Effector memory CD8-positive, alpha-beta T cell (primary cell): ENCODE measurements at regions not wholly inside any gene's neighbourhood (a gene's known extent, or its start where the extent isn't known, plus 50 kb on each side); places are given as distances from the start of the nearest gene placed in this dataset.
"Not testable (repeated sequence)": the region's sequence is repeated elsewhere in the genome, so short reads cannot be mapped to it uniquely, and the experiment has no call there.

ENCODE experiments used
- ATAC-seq: fragments of 150-1000 bp; cut with Tn5 transposase; replicated peaks from 2 replicates; pipeline ENCODE4 v1.10.0; 2021; ENCODE audit warnings: mild to moderate bottlenecking, moderate library complexity
- DNase-seq, 3 experiments: peaks; one replicate each; pipeline ENCODE4 v3.0.0; 2021
- H3K27ac Mint-ChIP-seq, 2 donors: one replicate each; pipeline ENCODE4 v1.8.0; 2022; ENCODE audit warnings: mild to moderate bottlenecking in 2 of 2, mixed read lengths in 2 of 2, moderate library complexity in 2 of 2
- H3K27me3 Mint-ChIP-seq, 2 donors: one replicate each; pipeline ENCODE4 v1.8.0; 2022; ENCODE audit warnings: mixed read lengths in 2 of 2
- H3K36me3 Mint-ChIP-seq: one replicate; pipeline ENCODE4 v1.8.0; 2022; ENCODE audit warnings: mild to moderate bottlenecking, moderate library complexity, mixed read lengths; ENCODE audit not compliant: insufficient read depth
- H3K4me1 Mint-ChIP-seq, 2 donors: one replicate each; pipeline ENCODE4 v1.8.0; 2022; ENCODE audit warnings: low read depth in 2 of 2, mixed read lengths in 2 of 2
- H3K4me3 Mint-ChIP-seq, 2 donors: one replicate each; pipeline ENCODE4 v1.8.0; 2022; ENCODE audit warnings: mild to moderate bottlenecking in 2 of 2, mixed read lengths in 2 of 2, moderate library complexity in 2 of 2
- H3K9me3 Mint-ChIP-seq, 2 donors: one replicate each; pipeline ENCODE4 v1.8.0; 2022; ENCODE audit warnings: mixed read lengths in 2 of 2

GRCh38 chr12:127810041-127810440, 456.9 kb upstream of the TMEM132C start:
- H3K4me3 Mint-ChIP-seq, result no peak overlapping the region
- DNase-seq (no peak), ATAC-seq (no peak)
- peaks cover 5 to 12% of the 10 kb centered on the region in 2 donors for H3K9me3 Mint-ChIP-seq
- H3K4me1 Mint-ChIP-seq, result no peaks in the 10 kb centered on the region
- H3K27ac Mint-ChIP-seq, result no peak overlapping the region
- H3K27me3 Mint-ChIP-seq, result no peaks in the 10 kb centered on the region
- no peaks in the 10 kb centered on the region for H3K36me3 Mint-ChIP-seq

GRCh38 chr12:127810459-127810858, 456.5 kb upstream of the TMEM132C start:
- H3K27me3 Mint-ChIP-seq, H3K27ac Mint-ChIP-seq, DNase-seq, H3K4me3 Mint-ChIP-seq, ATAC-seq, H3K36me3 Mint-ChIP-seq, H3K4me1 Mint-ChIP-seq: not testable (repeated sequence)
- H3K9me3 Mint-ChIP-seq, result peaks cover 5 to 12% of the 10 kb centered on the region in 2 donors

GRCh38 chr12:127811988-127812387, 455.0 kb upstream of the TMEM132C start:
- Mint-ChIP-seq H3K4me3 (no peak overlapping the region), H3K27me3 (no peaks in the 10 kb centered on the region), H3K4me1 (no peaks in the 10 kb centered on the region), H3K9me3 (peaks cover 5 to 12% of the 10 kb centered on the region in 2 donors), H3K27ac (no peak overlapping the region), H3K36me3 (no peaks in the 10 kb centered on the region)
- ATAC-seq (no peak), DNase-seq (no peak)

- DNase-seq (no peak), ATAC-seq (no peak)
- no peak overlapping the region for H3K4me3 Mint-ChIP-seq
- no peaks in the 10 kb centered on the region for H3K27me3 Mint-ChIP-seq
- H3K36me3 Mint-ChIP-seq, result no peaks in the 10 kb centered on the region
- H3K9me3 Mint-ChIP-seq, result peaks cover 2 to 12% of the 10 kb centered on the region in 2 donors
- no peak overlapping the region for H3K27ac Mint-ChIP-seq
- H3K4me1 Mint-ChIP-seq, result no peaks in the 10 kb centered on the region
Observed at GRCh38 chr12:127813147-127813546, 453.8 kb upstream of the TMEM132C start.

GRCh38 chr12:127819056-127819455, 447.9 kb upstream of the TMEM132C start:
- no peaks in the 10 kb centered on the region for H3K36me3 Mint-ChIP-seq
- peaks cover 2 to 7% of the 10 kb centered on the region in 2 donors for H3K9me3 Mint-ChIP-seq
- H3K27ac Mint-ChIP-seq, result no peak overlapping the region
- DNase-seq, result no peak
- H3K4me3 Mint-ChIP-seq, result no peak overlapping the region
- no peaks in the 10 kb centered on the region for H3K27me3 Mint-ChIP-seq
- ATAC-seq, result no peak
- no peaks in the 10 kb centered on the region for H3K4me1 Mint-ChIP-seq

GRCh38 chr12:127820271-127820670, 446.7 kb upstream of the TMEM132C start:
- no peak for ATAC-seq
- H3K4me3 Mint-ChIP-seq, result no peak overlapping the region
- DNase-seq, result no peak

GRCh38 chr12:127820846-127821245, 446.1 kb upstream of the TMEM132C start:
- Mint-ChIP-seq H3K27me3 (no peaks in the 10 kb centered on the region), H3K4me3 (no peak overlapping the region), H3K4me1 (no peaks in the 10 kb centered on the region), H3K9me3 (peaks cover 4 to 10% of the 10 kb centered on the region in 2 donors), H3K27ac (no peak overlapping the region), H3K36me3 (no peaks in the 10 kb centered on the region)
- DNase-seq, result no peak
- ATAC-seq, result no peak

More at GRCh38 chr12:127820271-127820670, 446.7 kb upstream of the TMEM132C start:
- H3K36me3 Mint-ChIP-seq, result no peaks in the 10 kb centered on the region
- peaks cover 4 to 7% of the 10 kb centered on the region in 2 donors for H3K9me3 Mint-ChIP-seq
- H3K4me1 Mint-ChIP-seq, result no peaks in the 10 kb centered on the region
- no peak overlapping the region for H3K27ac Mint-ChIP-seq
- H3K27me3 Mint-ChIP-seq, result no peaks in the 10 kb centered on the region

GRCh38 chr12:127822809-127823411, 444.1 kb upstream of the TMEM132C start:
- no peak for DNase-seq
- no peak for ATAC-seq
- Mint-ChIP-seq H3K27me3 (no peaks in the 10 kb centered on the region), H3K9me3 (peaks cover 7 to 15% of the 10 kb centered on the region in 2 donors), H3K27ac (no peak overlapping the region), H3K4me1 (no peaks in the 10 kb centered on the region), H3K36me3 (no peaks in the 10 kb centered on the region), H3K4me3 (no peak overlapping the region)

- no peak overlapping the region for H3K27ac Mint-ChIP-seq
- no peaks in the 10 kb centered on the region for H3K4me1 Mint-ChIP-seq
- no peaks in the 10 kb centered on the region for H3K36me3 Mint-ChIP-seq
- peaks cover 7 to 15% of the 10 kb centered on the region in 2 donors for H3K9me3 Mint-ChIP-seq
- no peak for ATAC-seq
- no peak for DNase-seq
- H3K4me3 Mint-ChIP-seq, result no peak overlapping the region
- H3K27me3 Mint-ChIP-seq, result no peaks in the 10 kb centered on the region
Observed at GRCh38 chr12:127823801-127824200, 443.2 kb upstream of the TMEM132C start.

- no peak overlapping the region for H3K27ac Mint-ChIP-seq
- H3K27me3 Mint-ChIP-seq, result no peaks in the 10 kb centered on the region
- no peaks in the 10 kb centered on the region for H3K4me1 Mint-ChIP-seq
- peaks cover 11 to 14% of the 10 kb centered on the region in 2 donors for H3K9me3 Mint-ChIP-seq
- no peak overlapping the region for H3K4me3 Mint-ChIP-seq
- DNase-seq, result no peak
- H3K36me3 Mint-ChIP-seq, result no peaks in the 10 kb centered on the region
- no peak for ATAC-seq
Observed at GRCh38 chr12:127829281-127830064, 437.5 kb upstream of the TMEM132C start.

- peaks cover 10 to 14% of the 10 kb centered on the region in 2 donors for H3K9me3 Mint-ChIP-seq
- no peaks in the 10 kb centered on the region for H3K4me1 Mint-ChIP-seq
- DNase-seq (no peak), ATAC-seq (no peak)
- no peaks in the 10 kb centered on the region for H3K27me3 Mint-ChIP-seq
- H3K27ac Mint-ChIP-seq, result no peak overlapping the region
- no peaks in the 10 kb centered on the region for H3K36me3 Mint-ChIP-seq
- H3K4me3 Mint-ChIP-seq, result no peak overlapping the region
Observed at GRCh38 chr12:127830065-127830460, 436.9 kb upstream of the TMEM132C start.

GRCh38 chr12:127830730-127831129, 436.2 kb upstream of the TMEM132C start:
- Mint-ChIP-seq H3K27me3 (no peaks in the 10 kb centered on the region), H3K4me3 (no peak overlapping the region), H3K36me3 (no peaks in the 10 kb centered on the region), H3K4me1 (no peaks in the 10 kb centered on the region), H3K9me3 (peaks cover 12% of the 10 kb centered on the region in 2 donors), H3K27ac (no peak overlapping the region)
- ATAC-seq (no peak), DNase-seq (no peak)

GRCh38 chr12:127832172-127832571, 434.8 kb upstream of the TMEM132C start:
- no peak for ATAC-seq
- H3K4me3 Mint-ChIP-seq, result no peak overlapping the region
- H3K4me1 Mint-ChIP-seq, result no peaks in the 10 kb centered on the region
- H3K9me3 Mint-ChIP-seq, result peaks cover 5 to 10% of the 10 kb centered on the region in 2 donors
- H3K36me3 Mint-ChIP-seq, result no peaks in the 10 kb centered on the region
- no peaks in the 10 kb centered on the region for H3K27me3 Mint-ChIP-seq
- H3K27ac Mint-ChIP-seq, result no peak overlapping the region
- DNase-seq, result no peak

- not testable (repeated sequence) for H3K27ac Mint-ChIP-seq, ATAC-seq, H3K4me1 Mint-ChIP-seq, DNase-seq, H3K9me3 Mint-ChIP-seq, H3K36me3 Mint-ChIP-seq, H3K4me3 Mint-ChIP-seq, H3K27me3 Mint-ChIP-seq
Observed at GRCh38 chr12:127836802-127837201, 430.2 kb upstream of the TMEM132C start.
